H1 (cell line): ENCODE measurements at regions not wholly inside any gene's neighbourhood (a gene's known extent, or its start where the extent isn't known, plus 50 kb on each side); places are given as distances from the start of the nearest gene placed in this dataset.

Source experiments
- CTCF ChIA-PET: fragments of 300-600 bp; sonication (Branson Sonifier 250); formaldehyde crosslinking; loops from one replicate; lab custom pipeline; 2021; ENCODE audit not compliant: partially characterized antibody; lab: Charles Lee
- POLR2A ChIA-PET: fragments of 300-600 bp; sonication (Branson Sonifier 250); formaldehyde crosslinking; loops from one replicate; lab custom pipeline; 2021; ENCODE audit warnings: inconsistent platforms; ENCODE audit not compliant: partially characterized antibody; lab: Charles Lee
- DNase-seq, 2 experiments: peaks; one replicate each; pipeline versions ENCODE4 v3.0.0 to v3.0.0-alpha.2; 2010 to 2022; ENCODE audit warnings: low spot score in 2 of 2, low read depth in 1 of 2, mixed read lengths in 1 of 2
- FAIRE-seq: peaks from 2 replicates; lab custom pipeline; 2011; peaks lifted over from hg19 to GRCh38; lab: Jason Lieb, UNC
- H2AFZ ChIP-seq: 2 replicates; pipeline ENCODE4 v1.8.1; 2012; ENCODE audit warnings: low read length, inconsistent platforms
- H2AK5ac ChIP-seq: 2 replicates; pipeline ENCODE4 v1.6.1; 2013; ENCODE audit warnings: low read depth, low read length
- H2BK120ac ChIP-seq: replicated peaks from 2 replicates; pipeline ENCODE3; 2013; ENCODE audit warnings: low read depth, low read length, inconsistent platforms
- H2BK12ac ChIP-seq: 2 replicates; pipeline ENCODE4 v1.6.1; 2013; ENCODE audit warnings: low read depth, low read length
- H2BK15ac ChIP-seq: 2 replicates; pipeline ENCODE4 v1.6.1; 2013; ENCODE audit warnings: low read length
- H2BK20ac ChIP-seq: 2 replicates; pipeline ENCODE4 v1.6.1; 2013; ENCODE audit warnings: low read length
- H2BK5ac ChIP-seq: 2 replicates; pipeline ENCODE4 v1.6.1; 2013; ENCODE audit warnings: low read depth, low read length
- H3K14ac ChIP-seq: 2 replicates; pipeline ENCODE4 v1.6.1; 2013; ENCODE audit warnings: inconsistent platforms; ENCODE audit not compliant: insufficient read length
- H3K18ac ChIP-seq: 2 replicates; pipeline ENCODE4 v1.6.1; 2013; ENCODE audit warnings: low read length; ENCODE audit errors: extremely low read depth
- H3K23ac ChIP-seq: 2 replicates; pipeline ENCODE4 v1.6.1; 2013; ENCODE audit warnings: inconsistent platforms; ENCODE audit not compliant: insufficient read length
- H3K23me2 ChIP-seq: 2 replicates; pipeline ENCODE4 v1.6.1; 2013; ENCODE audit warnings: low read depth, low read length
- H3K27ac ChIP-seq: 2 replicates; pipeline ENCODE4 v1.6.1; 2011; ENCODE audit warnings: low read depth, low read length, inconsistent platforms
- H3K27me3 ChIP-seq, 4 experiments: replicated peaks in 1 of 4; 1 replicate in 1 of 4; 2 replicates in 3 of 4; pipeline versions ENCODE4 v1.6.1 to v1.8.1; 2011 to 2013; ENCODE audit warnings: low read length in 3 of 4, mild to moderate bottlenecking in 3 of 4, inconsistent platforms in 2 of 4, mixed read lengths in 2 of 4, moderate library complexity in 1 of 4; ENCODE audit not compliant: control insufficient read depth in 3 of 4, insufficient read depth in 3 of 4; ENCODE audit errors: extremely low read depth in 1 of 4
- H3K36me3 ChIP-seq, 4 experiments: 2 replicates each; pipeline versions ENCODE4 v1.6.1 to v1.8.1; 2011 to 2013; ENCODE audit warnings: mild to moderate bottlenecking in 4 of 4, low read length in 3 of 4, moderate library complexity in 2 of 4, control low read depth in 1 of 4, inconsistent platforms in 1 of 4; ENCODE audit not compliant: insufficient read depth in 4 of 4, control insufficient read depth in 2 of 4
- H3K4ac ChIP-seq: replicated peaks from 2 replicates; pipeline ENCODE3; 2013; ENCODE audit warnings: low read length, low read depth, mixed read lengths, inconsistent platforms; ENCODE audit not compliant: insufficient read length
- H3K4me1 ChIP-seq, 4 experiments: replicated peaks in 1 of 4; 1 replicate in 1 of 4; 2 replicates in 3 of 4; pipeline versions ENCODE4 v1.6.1 to v1.8.1; 2011 to 2013; ENCODE audit warnings: low read length in 3 of 4, inconsistent platforms in 2 of 4, mixed read lengths in 1 of 4; ENCODE audit not compliant: insufficient read depth in 4 of 4, control insufficient read depth in 3 of 4
- H3K4me2 ChIP-seq, 2 experiments: 2 replicates each; pipeline versions ENCODE4 v1.6.1 to v1.8.1; 2011 to 2013; ENCODE audit warnings: low read depth in 2 of 2, low read length in 2 of 2, control low read depth in 1 of 2, inconsistent platforms in 1 of 2, mild to moderate bottlenecking in 1 of 2; ENCODE audit not compliant: insufficient read depth in 1 of 2
- H3K4me3 ChIP-seq, 4 experiments: fragments of 200-600, 300-600 bp in 1 of 4; sonication (generic), shearing (Covaris generic), sonication (Bioruptor Twin) in 1 of 4; 2 replicates each; pipeline versions ENCODE4 v1.5.1 to v1.8.1; 2011 to 2016; ENCODE audit warnings: low read length in 4 of 4, low read depth in 3 of 4, control low read depth in 2 of 4, inconsistent platforms in 2 of 4, mild to moderate bottlenecking in 2 of 4, mixed read lengths in 1 of 4, moderate library complexity in 1 of 4; ENCODE audit not compliant: insufficient read depth in 2 of 4; ENCODE audit errors: extremely low read depth in 1 of 4
- H3K56ac ChIP-seq: replicated peaks from 2 replicates; pipeline ENCODE3; 2013; ENCODE audit warnings: low read depth, mild to moderate bottlenecking, mixed read lengths, low read length, inconsistent platforms; ENCODE audit not compliant: insufficient read length
- H3K79me1 ChIP-seq: 2 replicates; pipeline ENCODE4 v1.6.1; 2013; ENCODE audit warnings: low read depth, low read length, control low read depth
- H3K79me2 ChIP-seq, 2 experiments: 2 replicates each; pipeline versions ENCODE4 v1.6.1 to v1.8.1; 2012 to 2013; ENCODE audit warnings: low read length in 2 of 2, mild to moderate bottlenecking in 2 of 2, inconsistent platforms in 1 of 2; ENCODE audit not compliant: insufficient read depth in 2 of 2, control insufficient read depth in 1 of 2
- H3K9ac ChIP-seq, 4 experiments: replicated peaks in 1 of 4; 1 replicate in 1 of 4; 2 replicates in 3 of 4; pipeline versions ENCODE4 v1.6.1 to v1.8.1; 2011 to 2013; ENCODE audit warnings: low read depth in 3 of 4, low read length in 3 of 4, control low read depth in 2 of 4, mild to moderate bottlenecking in 2 of 4, moderate library complexity in 2 of 4, inconsistent platforms in 1 of 4; ENCODE audit errors: extremely low read depth in 1 of 4
- H3K9me3 ChIP-seq, 2 experiments: 2 replicates each; pipeline versions ENCODE4 v1.6.1 to v1.8.1; 2012 to 2013; ENCODE audit warnings: mild to moderate bottlenecking in 2 of 2, moderate library complexity in 2 of 2, control low read depth in 1 of 2, inconsistent platforms in 1 of 2, low read depth in 1 of 2, low read length in 1 of 2, mixed read lengths in 1 of 2; ENCODE audit not compliant: insufficient read depth in 2 of 2
- H4K20me1 ChIP-seq, 2 experiments: replicated peaks in 1 of 2; 2 replicates each; pipeline versions ENCODE3 to v1.8.1; 2011 to 2013; ENCODE audit warnings: inconsistent platforms in 2 of 2, low read length in 2 of 2, mild to moderate bottlenecking in 1 of 2; ENCODE audit not compliant: insufficient read depth in 2 of 2, control insufficient read depth in 1 of 2
- H4K5ac ChIP-seq: 2 replicates; pipeline ENCODE4 v1.6.1; 2013; ENCODE audit warnings: low read length, low read depth, mixed read lengths, inconsistent platforms; ENCODE audit not compliant: insufficient read length
- H4K8ac ChIP-seq: 2 replicates; pipeline ENCODE4 v1.8.0; 2013; ENCODE audit warnings: mild to moderate bottlenecking, moderate library complexity, low read length, inconsistent platforms; ENCODE audit not compliant: insufficient read depth; ENCODE audit errors: extremely low read depth
- H4K91ac ChIP-seq: replicated peaks from 2 replicates; pipeline ENCODE3; 2013; ENCODE audit warnings: low read length, mixed read lengths, inconsistent platforms; ENCODE audit not compliant: insufficient read length
- POU5F1 ChIP-seq: IDR thresholded peaks from 2 replicates; pipeline ENCODE4 v1.6.1; 2011; ENCODE audit warnings: low read depth, mild to moderate bottlenecking, low read length, moderate library complexity
- SIRT6 ChIP-seq: IDR thresholded peaks from one replicate; pipeline ENCODE4 v1.7.1; 2012; ENCODE audit warnings: low read length, inconsistent platforms
- WGBS, 2 experiments: shearing (Covaris generic) in 1 of 2; methylation state at CpG; one replicate each; pipeline versions ENCODE4 v1.1.6 to v1.1.7; 2013 to 2015; ENCODE audit warnings: low lambda C conversion rate in 2 of 2, mixed read lengths in 2 of 2, inconsistent platforms in 1 of 2, low coverage in 1 of 2, missing lambda C conversion rate in 1 of 2; ENCODE audit not compliant: insufficient replicate concordance in 2 of 2, insufficient coverage in 1 of 2, insufficient read length in 1 of 2; ENCODE audit errors: extremely low coverage in 1 of 2, missing lambda C conversion rate in 1 of 2; 5-methylcytosine and 5-hydroxymethylcytosine counted together

DNA sequence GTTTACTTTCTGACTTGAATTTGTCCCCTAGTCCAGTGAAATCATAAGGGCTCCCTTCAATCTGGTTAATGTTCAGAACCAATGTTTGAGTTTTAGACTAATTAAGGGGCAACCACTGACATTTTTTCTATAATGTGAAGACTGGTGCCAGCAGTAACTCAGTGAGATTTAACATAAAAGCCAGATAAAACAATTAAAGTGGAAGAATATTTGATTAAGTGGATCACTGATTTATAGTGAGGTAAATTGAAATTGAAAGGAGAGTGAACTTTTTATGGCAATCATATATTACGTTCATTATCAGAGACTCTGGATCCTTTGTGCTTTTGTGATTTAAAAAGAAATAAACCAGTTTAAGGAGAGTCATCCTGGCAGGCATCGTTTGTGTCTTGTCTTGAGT, 246.8 kb downstream of the GATA3 start:
- H3K4me2 ChIP-seq: no peak overlapping the region
- H4K20me1 ChIP-seq: no peaks in the 10 kb centered on the region
- H2BK120ac ChIP-seq: no peak overlapping the region
- peaks cover 0 to 4% (median 0%) of the 10 kb centered on the region in 4 experiments; a peak in 3 of 7 replicates for H3K4me1 ChIP-seq
- ChIA-PET CTCF (no interaction called here), POLR2A (no interaction called here)
- no peak overlapping the region for H3K18ac ChIP-seq
- H2BK5ac ChIP-seq: no peak overlapping the region
- no peak overlapping the region for H3K14ac ChIP-seq
- no peak overlapping the region for H2AK5ac ChIP-seq
- H3K27me3 ChIP-seq: peaks cover 0 to 3% (median 0%) of the 10 kb centered on the region in 4 experiments; a peak in 2 of 7 replicates
- no peaks in the 10 kb centered on the region for H3K79me2 ChIP-seq
- H2BK15ac ChIP-seq: no peak overlapping the region
- H2BK12ac ChIP-seq: no peak overlapping the region
- no peak overlapping the region for H3K4ac ChIP-seq
- no peak for FAIRE-seq
- no peaks in the 10 kb centered on the region for H3K9me3 ChIP-seq
- no peak overlapping the region for H3K27ac ChIP-seq
- no peak overlapping the region for H2BK20ac ChIP-seq
- WGBS, 2 experiments: 83% methylated on average over 2 of the region's 2 CpGs; no CpG with 5 or more reads in 1 of the 2 experiments
- H3K4me3 ChIP-seq: no peak overlapping the region
- no peak overlapping the region for H4K5ac ChIP-seq
- no peaks in the 10 kb centered on the region for H3K79me1 ChIP-seq
- no peak overlapping the region for H3K9ac ChIP-seq
- no peak overlapping the region for H4K8ac ChIP-seq
- no peak overlapping the region for H3K56ac ChIP-seq
- H2AFZ ChIP-seq: no peak overlapping the region
- TF ChIP-seq SIRT6 (no peak), POU5F1 (no peak)
- H3K23me2 ChIP-seq: peaks cover 3% of the 10 kb centered on the region; the same call in 1 of the 2 replicates
- no peak overlapping the region for H4K91ac ChIP-seq
- no peaks in the 10 kb centered on the region for H3K36me3 ChIP-seq
- DNase-seq: no peak
- no peak overlapping the region for H3K23ac ChIP-seq
